Choroid plexus epithelial cell (primary cell): ENCODE measurements at regions not wholly inside any gene's neighbourhood (a gene's known extent, or its start where the extent isn't known, plus 50 kb on each side); places are given as distances from the start of the nearest gene placed in this dataset.

Source experiments
- DNase-seq: peaks from one replicate; pipeline ENCODE4 v3.0.0-alpha.2; 2010; ENCODE audit warnings: low read depth
- H3K4me3 ChIP-seq: 2 replicates; pipeline ENCODE4 v1.5.1; 2011; ENCODE audit warnings: low read depth, mild to moderate bottlenecking, control low read depth, low read length, moderate library complexity
- CTCF ChIP-seq: conservative IDR thresholded peaks from 2 replicates; pipeline ENCODE4 v1.5.1; 2011; ENCODE audit warnings: low read depth, mild to moderate bottlenecking, control low read depth, inconsistent platforms, low read length, moderate library complexity

GRCh38 chr4:152000518-152000917, 239.7 kb upstream of the GATB start:
- no peak for DNase-seq
- TF ChIP-seq CTCF = no peak
- H3K4me3 ChIP-seq = no peak overlapping the region

- no peak for TF ChIP-seq CTCF
- no peak overlapping the region for H3K4me3 ChIP-seq
- no peak for DNase-seq
Measured at GRCh38 chr4:151998723-151999122, 237.9 kb upstream of the GATB start.

GRCh38 chr4:151997461-151997860, 236.7 kb upstream of the GATB start:
- TF ChIP-seq CTCF = no peak
- no peak for DNase-seq
- no peak overlapping the region for H3K4me3 ChIP-seq

GRCh38 chr4:151994429-151994828, 233.6 kb upstream of the GATB start:
- TF ChIP-seq CTCF = no peak
- no peak for DNase-seq
- H3K4me3 ChIP-seq = no peak overlapping the region

- TF ChIP-seq CTCF = no peak
- DNase-seq = no peak
- no peak overlapping the region for H3K4me3 ChIP-seq
Measured at GRCh38 chr4:151993521-151993920, 232.7 kb upstream of the GATB start.

GRCh38 chr4:151992332-151993154, 231.7 kb upstream of the GATB start:
- no peak overlapping the region for H3K4me3 ChIP-seq
- no peak for TF ChIP-seq CTCF
- DNase-seq = no peak

- H3K4me3 ChIP-seq = no peak overlapping the region
- DNase-seq = no peak
- TF ChIP-seq CTCF = no peak
Measured at GRCh38 chr4:151991884-151992167, 231.0 kb upstream of the GATB start.
